Activated CD8-positive, alpha-beta memory T cell treated with anti-CD3 and anti-CD28 coated beads, Interleukin-2, amount 50 U/mL, for 24 hours (primary cell): ENCODE measurements at regions not wholly inside any gene's neighbourhood (a gene's known extent, or its start where the extent isn't known, plus 50 kb on each side); places are given as distances from the start of the nearest gene placed in this dataset.

Source experiments
- DNase-seq: peaks from one replicate; pipeline ENCODE4 v3.0.0-alpha.2; 2020; ENCODE audit errors: extremely low read depth

- no peak for DNase-seq
These were observed 333.4 kb upstream of the CHD6 start for GRCh38 chr20:41951615-41952014.

GRCh38 chr20:41939659-41940058 lies 321.5 kb upstream of the CHD6 start:
- no peak for DNase-seq

GRCh38 chr20:41938353-41938752 lies 320.2 kb upstream of the CHD6 start:
- no peak for DNase-seq

GRCh38 chr20:41935259-41935791 lies 317.1 kb upstream of the CHD6 start:
- DNase-seq: no peak

GRCh38 chr20:41932431-41932830 lies 314.3 kb upstream of the CHD6 start:
- DNase-seq: no peak

GRCh38 chr20:41927655-41928054 lies 309.5 kb upstream of the CHD6 start:
- no peak for DNase-seq

GRCh38 chr20:41927189-41927588 lies 309.0 kb upstream of the CHD6 start:
- no peak for DNase-seq

GRCh38 chr20:41925476-41925875 lies 307.3 kb upstream of the CHD6 start:
- DNase-seq: no peak

GRCh38 chr20:41923624-41924023 lies 305.4 kb upstream of the CHD6 start:
- no peak for DNase-seq

GRCh38 chr20:41913146-41913545 lies 295.0 kb upstream of the CHD6 start:
- no peak for DNase-seq

- DNase-seq: no peak
These were observed 292.4 kb upstream of the CHD6 start for GRCh38 chr20:41910558-41910957.

- DNase-seq: no peak
These were observed 287.0 kb upstream of the CHD6 start for GRCh38 chr20:41905199-41905598.

- DNase-seq: no peak
These were observed 285.4 kb upstream of the CHD6 start for GRCh38 chr20:41903586-41903985.

- DNase-seq: no peak
These were observed 284.2 kb upstream of the CHD6 start for GRCh38 chr20:41902346-41902745.

GRCh38 chr20:41900201-41900691 lies 282.1 kb upstream of the CHD6 start:
- no peak for DNase-seq

GRCh38 chr20:41897708-41898107 lies 279.5 kb upstream of the CHD6 start:
- no peak for DNase-seq

GRCh38 chr20:41895241-41896032 lies 277.3 kb upstream of the CHD6 start:
- no peak for DNase-seq

- DNase-seq: no peak
These were observed 276.2 kb upstream of the CHD6 start for GRCh38 chr20:41894255-41894963.

GRCh38 chr20:41892031-41892430 lies 273.9 kb upstream of the CHD6 start:
- no peak for DNase-seq

GRCh38 chr20:41889844-41890224 lies 271.7 kb upstream of the CHD6 start:
- DNase-seq: no peak

- DNase-seq: no peak
These were observed 271.1 kb upstream of the CHD6 start for GRCh38 chr20:41889126-41889843.

- DNase-seq: no peak
These were observed 270.3 kb upstream of the CHD6 start for GRCh38 chr20:41888434-41888833.
